Transverse colon (tissue), 3 donors: ENCODE measurements at regions not wholly inside any gene's neighbourhood (a gene's known extent, or its start where the extent isn't known, plus 50 kb on each side); places are given as distances from the start of the nearest gene placed in this dataset.

ENCODE experiments used
- POLR2A ChIP-seq: fragments of 450-650 bp; IDR thresholded peaks from one replicate; pipeline ENCODE4 v1.6.1; 2016; ENCODE audit warnings: antibody characterized with exemption, mild to moderate bottlenecking, moderate library complexity
- TF ChIP-seq, protein P1 (sequence below), 5 experiments: fragments of 200-600 bp in 3 of 5; fragments of 450-650 bp in 2 of 5; sonication (generic) in 3 of 5; IDR thresholded peaks; 1 replicate in 2 of 5; 2 replicates in 3 of 5; pipeline ENCODE4 v1.5.1; 2016 to 2017; ENCODE audit warnings: antibody characterized with exemption in 5 of 5, inconsistent platforms in 3 of 5, mild to moderate bottlenecking in 2 of 5, moderate library complexity in 1 of 5

GRCh38 chr4:59834943-59835342 is 1365.2 kb upstream of the ADGRL3 start:
- TF ChIP-seq, protein P1, sequence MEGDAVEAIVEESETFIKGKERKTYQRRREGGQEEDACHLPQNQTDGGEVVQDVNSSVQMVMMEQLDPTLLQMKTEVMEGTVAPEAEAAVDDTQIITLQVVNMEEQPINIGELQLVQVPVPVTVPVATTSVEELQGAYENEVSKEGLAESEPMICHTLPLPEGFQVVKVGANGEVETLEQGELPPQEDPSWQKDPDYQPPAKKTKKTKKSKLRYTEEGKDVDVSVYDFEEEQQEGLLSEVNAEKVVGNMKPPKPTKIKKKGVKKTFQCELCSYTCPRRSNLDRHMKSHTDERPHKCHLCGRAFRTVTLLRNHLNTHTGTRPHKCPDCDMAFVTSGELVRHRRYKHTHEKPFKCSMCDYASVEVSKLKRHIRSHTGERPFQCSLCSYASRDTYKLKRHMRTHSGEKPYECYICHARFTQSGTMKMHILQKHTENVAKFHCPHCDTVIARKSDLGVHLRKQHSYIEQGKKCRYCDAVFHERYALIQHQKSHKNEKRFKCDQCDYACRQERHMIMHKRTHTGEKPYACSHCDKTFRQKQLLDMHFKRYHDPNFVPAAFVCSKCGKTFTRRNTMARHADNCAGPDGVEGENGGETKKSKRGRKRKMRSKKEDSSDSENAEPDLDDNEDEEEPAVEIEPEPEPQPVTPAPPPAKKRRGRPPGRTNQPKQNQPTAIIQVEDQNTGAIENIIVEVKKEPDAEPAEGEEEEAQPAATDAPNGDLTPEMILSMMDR (IDR thresholded peaks at IDR 0.05): no peak
- TF ChIP-seq POLR2A: no peak
